ENCODE measurements at regions not wholly inside any gene's neighbourhood (a gene's known extent, or its start where the extent isn't known, plus 50 kb on each side); places are given as distances from the start of the nearest gene placed in this dataset.

DNA sequence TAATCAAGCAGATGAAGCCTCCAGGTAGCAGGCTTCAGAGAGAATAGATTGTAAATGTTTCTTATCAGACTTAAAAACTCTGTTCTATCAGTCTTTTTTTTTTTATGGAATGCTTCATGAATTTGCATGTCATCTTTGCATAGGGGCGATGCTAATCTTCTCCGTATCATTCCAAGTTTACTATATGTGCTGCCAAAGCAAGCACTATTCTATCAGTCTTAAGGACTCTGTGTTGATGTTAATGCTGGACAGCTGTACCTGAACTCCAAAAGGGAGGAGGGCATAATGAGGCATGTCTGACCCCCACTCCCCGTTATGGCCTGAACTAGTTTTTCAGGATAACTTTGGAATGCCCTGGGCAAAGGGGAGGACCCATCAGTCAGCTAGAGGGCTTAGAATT lies 66.8 kb upstream of the PRRC2C start:
- TF ChIP-seq, protein P1, sequence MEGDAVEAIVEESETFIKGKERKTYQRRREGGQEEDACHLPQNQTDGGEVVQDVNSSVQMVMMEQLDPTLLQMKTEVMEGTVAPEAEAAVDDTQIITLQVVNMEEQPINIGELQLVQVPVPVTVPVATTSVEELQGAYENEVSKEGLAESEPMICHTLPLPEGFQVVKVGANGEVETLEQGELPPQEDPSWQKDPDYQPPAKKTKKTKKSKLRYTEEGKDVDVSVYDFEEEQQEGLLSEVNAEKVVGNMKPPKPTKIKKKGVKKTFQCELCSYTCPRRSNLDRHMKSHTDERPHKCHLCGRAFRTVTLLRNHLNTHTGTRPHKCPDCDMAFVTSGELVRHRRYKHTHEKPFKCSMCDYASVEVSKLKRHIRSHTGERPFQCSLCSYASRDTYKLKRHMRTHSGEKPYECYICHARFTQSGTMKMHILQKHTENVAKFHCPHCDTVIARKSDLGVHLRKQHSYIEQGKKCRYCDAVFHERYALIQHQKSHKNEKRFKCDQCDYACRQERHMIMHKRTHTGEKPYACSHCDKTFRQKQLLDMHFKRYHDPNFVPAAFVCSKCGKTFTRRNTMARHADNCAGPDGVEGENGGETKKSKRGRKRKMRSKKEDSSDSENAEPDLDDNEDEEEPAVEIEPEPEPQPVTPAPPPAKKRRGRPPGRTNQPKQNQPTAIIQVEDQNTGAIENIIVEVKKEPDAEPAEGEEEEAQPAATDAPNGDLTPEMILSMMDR (IDR thresholded peaks at IDR 0.05): no peak
- no peak for TF ChIP-seq POLR2A (IDR thresholded peaks at IDR 0.05)
